Stromal cell of bone marrow (primary cell): ENCODE measurements at regions not wholly inside any gene's neighbourhood (a gene's known extent, or its start where the extent isn't known, plus 50 kb on each side); places are given as distances from the start of the nearest gene placed in this dataset.

Source experiments
- DNase-seq: peaks from one replicate; pipeline ENCODE4 v3.0.0-alpha.2; 2012; ENCODE audit warnings: low read depth

GRCh38 chr12:98351784-98352183 lies 163.6 kb upstream of the TMPO start:
- DNase-seq, result no peak

- DNase-seq, result peak; percentile 22
Measured at GRCh38 chr12:98352218-98352811, 163.1 kb upstream of the TMPO start.

- DNase-seq, result no peak
Measured at GRCh38 chr12:98352835-98353234, 162.6 kb upstream of the TMPO start.

GRCh38 chr12:98354520-98355035 lies 160.8 kb upstream of the TMPO start:
- no peak for DNase-seq

- DNase-seq, result no peak
Measured at GRCh38 chr12:98355322-98355721, 160.1 kb upstream of the TMPO start.

GRCh38 chr12:98355933-98356332 lies 159.5 kb upstream of the TMPO start:
- DNase-seq, result no peak

- DNase-seq, result no peak
Measured at GRCh38 chr12:98358144-98358543, 157.2 kb upstream of the TMPO start.

GRCh38 chr12:98359856-98360255 lies 155.5 kb upstream of the TMPO start:
- no peak for DNase-seq

- DNase-seq, result no peak
Measured at GRCh38 chr12:98360401-98360800, 155.0 kb upstream of the TMPO start.

- DNase-seq, result no peak
Measured at GRCh38 chr12:98369581-98369980, 145.8 kb upstream of the TMPO start.

GRCh38 chr12:98370976-98371375 lies 144.4 kb upstream of the TMPO start:
- no peak for DNase-seq

- no peak for DNase-seq
Measured at GRCh38 chr12:98371419-98371818, 144.0 kb upstream of the TMPO start.

GRCh38 chr12:98372340-98373024 lies 142.9 kb upstream of the TMPO start:
- no peak for DNase-seq

- peak; percentile 34 for DNase-seq
Measured at GRCh38 chr12:98373025-98373554, 142.3 kb upstream of the TMPO start.

GRCh38 chr12:98374007-98374406 lies 141.4 kb upstream of the TMPO start:
- DNase-seq, result no peak

GRCh38 chr12:98379106-98379505 lies 136.3 kb upstream of the TMPO start:
- DNase-seq, result no peak

GRCh38 chr12:98385641-98386040 lies 129.7 kb upstream of the TMPO start:
- DNase-seq, result no peak

- DNase-seq, result no peak
Measured at GRCh38 chr12:98387444-98387843, 127.9 kb upstream of the TMPO start.

- no peak for DNase-seq
Measured at GRCh38 chr12:98388126-98388525, 127.3 kb upstream of the TMPO start.

GRCh38 chr12:98389593-98389992 lies 125.8 kb upstream of the TMPO start:
- DNase-seq, result no peak

GRCh38 chr12:98397323-98398105 lies 117.9 kb upstream of the TMPO start:
- peak; percentile 57 for DNase-seq

- peak; percentile 14 for DNase-seq
Measured at GRCh38 chr12:98399532-98399931, 115.9 kb upstream of the TMPO start.

- DNase-seq, result no peak
Measured at GRCh38 chr12:98401427-98401826, 114.0 kb upstream of the TMPO start.
